GM20431 (cell line): ENCODE measurements at regions not wholly inside any gene's neighbourhood (a gene's known extent, or its start where the extent isn't known, plus 50 kb on each side); places are given as distances from the start of the nearest gene placed in this dataset.

Experiments
- in situ Hi-C: fragments of 300-500 bp; cut with MseI, MboI; formaldehyde crosslinking; loops from one replicate; pipeline ENCODE4 v1.15.0; 2020; ENCODE audit warnings: low sequenced_read_pairs; ENCODE audit not compliant: unreplicated experiment

DNA sequence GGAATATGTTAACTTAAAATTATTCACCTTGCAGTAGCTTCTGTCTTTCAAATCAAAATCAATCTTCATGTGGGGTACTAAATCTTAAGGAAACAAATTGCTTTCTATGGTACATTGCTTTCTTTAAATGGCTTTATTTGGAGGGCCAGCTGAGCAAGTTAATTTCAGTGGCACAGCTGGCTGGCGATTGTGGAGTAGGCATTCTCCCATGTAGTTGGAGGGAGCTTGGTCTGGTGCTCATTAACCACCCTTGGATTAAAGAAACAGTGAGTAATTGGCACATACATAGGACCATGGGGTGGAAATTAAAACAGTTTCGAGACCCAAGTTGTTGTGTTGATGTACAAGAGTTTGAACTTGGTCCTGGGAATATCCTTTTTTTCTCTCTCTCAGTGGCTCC is 201.3 kb upstream of the CHD6 start:
- in situ Hi-C loops = no loop called here

DNA sequence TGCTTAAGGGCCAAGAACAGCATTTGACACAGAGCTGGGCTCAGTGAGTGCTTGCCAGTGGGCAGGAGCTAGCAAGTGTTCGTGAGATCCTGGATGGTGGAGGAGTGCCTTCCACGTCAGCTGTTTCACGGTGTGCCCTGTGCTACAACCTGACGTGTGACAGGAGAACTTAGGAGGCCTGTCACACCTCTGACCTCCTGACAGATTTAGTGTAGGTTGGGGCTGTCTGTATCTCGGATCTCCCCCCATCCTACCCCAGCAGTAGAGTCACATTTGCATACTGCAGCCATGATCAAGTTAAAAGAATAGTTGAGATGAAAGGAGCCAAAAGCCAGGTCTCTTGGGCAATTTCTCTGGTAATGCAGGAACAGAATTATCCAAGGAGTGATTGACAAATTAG is 200.8 kb upstream of the CHD6 start:
- in situ Hi-C loops = no loop called here

DNA sequence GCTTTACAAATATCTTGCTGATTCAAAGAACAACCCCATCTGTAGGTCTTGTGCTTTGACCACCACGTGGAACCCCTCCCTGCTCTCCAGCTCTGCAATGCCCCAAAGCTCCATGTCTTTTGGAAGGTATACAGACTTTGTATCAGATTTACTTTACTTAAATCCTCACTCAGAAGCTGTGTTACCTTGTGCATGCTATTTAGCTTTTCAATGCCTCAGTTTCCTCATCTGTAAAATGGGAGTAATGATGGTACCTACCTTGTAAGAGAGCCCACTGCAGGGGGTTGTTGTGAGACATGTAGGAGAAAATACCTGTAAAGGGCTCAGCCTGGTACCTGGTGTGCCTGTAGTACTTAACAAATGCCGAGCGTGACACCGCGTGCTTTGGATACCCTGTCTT is 200.2 kb upstream of the CHD6 start:
- in situ Hi-C loops = no loop called here

DNA sequence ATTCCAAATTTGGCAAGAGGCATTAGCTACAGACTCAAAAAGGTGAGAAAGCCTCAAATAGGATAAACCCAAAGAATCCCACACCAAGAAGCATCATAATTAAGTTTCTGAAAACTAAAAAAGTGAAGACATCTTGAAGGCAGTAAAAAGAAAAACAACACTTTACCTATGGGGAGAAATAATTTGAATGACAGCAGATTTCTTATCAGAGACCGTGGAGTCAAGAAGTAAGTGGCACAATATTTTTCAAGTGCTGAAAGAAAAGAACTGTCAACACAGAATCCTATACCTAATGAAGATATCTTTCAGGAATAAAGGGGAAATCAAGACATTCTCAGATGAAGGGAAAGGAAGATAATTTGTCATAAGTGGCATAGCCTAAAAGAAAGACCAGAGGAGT is 193.3 kb upstream of the CHD6 start:
- in situ Hi-C loops = no loop called here

DNA sequence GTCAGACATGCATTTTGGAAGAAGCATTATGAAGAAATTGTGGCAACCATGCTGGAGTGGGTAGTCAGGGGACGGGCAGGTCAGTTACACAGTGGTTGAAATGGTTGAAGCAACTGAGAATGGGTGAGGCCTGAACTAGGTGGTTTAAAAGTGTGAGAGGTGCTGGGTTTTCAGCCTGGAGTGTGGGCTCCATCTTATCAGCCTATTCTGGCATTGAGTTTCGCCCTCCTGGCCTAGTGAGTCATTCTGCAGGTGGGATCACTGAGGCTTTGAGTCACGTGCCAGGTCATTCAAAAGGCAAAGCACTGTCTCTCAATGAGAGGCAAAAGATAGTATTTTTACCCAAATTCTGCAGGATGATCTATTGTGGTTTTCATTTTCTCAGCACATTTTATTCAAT is 181.9 kb upstream of the CHD6 start:
- in situ Hi-C loops = no loop called here

DNA sequence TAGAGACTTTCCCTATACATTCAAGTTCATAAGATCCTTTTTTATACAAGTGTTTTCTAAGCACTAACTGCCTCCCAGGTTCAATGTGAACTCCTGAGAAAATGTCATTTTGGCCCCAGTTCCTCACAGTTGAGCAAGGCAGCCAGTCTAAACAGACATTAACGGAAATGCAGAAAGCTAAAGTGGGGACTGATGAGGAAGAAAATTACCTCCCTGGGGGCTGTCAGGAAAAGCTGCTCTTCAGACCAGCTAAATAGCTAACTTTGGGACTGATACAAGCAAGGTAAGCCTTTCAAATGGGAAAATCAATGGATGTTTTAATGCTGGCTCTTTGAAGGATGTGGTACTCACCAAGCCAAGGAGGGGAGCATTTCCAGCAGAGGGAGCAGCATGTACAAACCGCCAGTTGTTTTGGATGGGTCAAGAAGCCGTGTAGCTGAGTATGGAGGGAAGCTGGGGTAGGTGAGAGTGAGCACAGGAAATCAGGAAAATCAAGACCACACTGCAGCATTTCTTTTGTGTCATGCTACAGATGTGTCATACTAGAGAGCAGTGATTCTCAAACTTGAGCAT is 180.8 kb upstream of the CHD6 start:
- in situ Hi-C loops = no loop called here

DNA sequence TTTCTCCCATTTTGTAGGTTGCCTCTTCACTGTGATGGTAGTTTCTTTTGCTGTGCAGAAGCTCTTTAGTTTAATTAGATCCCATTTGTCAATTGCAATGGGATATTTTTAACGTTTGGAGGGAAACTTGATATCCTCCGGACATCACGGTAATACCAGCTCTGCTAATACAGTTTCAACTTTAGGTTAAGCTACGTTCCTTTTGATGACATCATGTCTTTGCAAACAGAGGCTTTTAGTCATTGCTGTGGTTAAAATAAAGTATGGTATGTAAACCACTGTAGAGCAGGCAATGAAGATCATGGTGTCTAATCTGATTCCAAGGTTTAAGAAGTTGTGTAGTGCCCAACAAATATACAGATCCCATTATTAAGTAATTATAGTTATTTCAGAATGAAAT is 168.0 kb upstream of the CHD6 start:
- in situ Hi-C loops = no loop called here

DNA sequence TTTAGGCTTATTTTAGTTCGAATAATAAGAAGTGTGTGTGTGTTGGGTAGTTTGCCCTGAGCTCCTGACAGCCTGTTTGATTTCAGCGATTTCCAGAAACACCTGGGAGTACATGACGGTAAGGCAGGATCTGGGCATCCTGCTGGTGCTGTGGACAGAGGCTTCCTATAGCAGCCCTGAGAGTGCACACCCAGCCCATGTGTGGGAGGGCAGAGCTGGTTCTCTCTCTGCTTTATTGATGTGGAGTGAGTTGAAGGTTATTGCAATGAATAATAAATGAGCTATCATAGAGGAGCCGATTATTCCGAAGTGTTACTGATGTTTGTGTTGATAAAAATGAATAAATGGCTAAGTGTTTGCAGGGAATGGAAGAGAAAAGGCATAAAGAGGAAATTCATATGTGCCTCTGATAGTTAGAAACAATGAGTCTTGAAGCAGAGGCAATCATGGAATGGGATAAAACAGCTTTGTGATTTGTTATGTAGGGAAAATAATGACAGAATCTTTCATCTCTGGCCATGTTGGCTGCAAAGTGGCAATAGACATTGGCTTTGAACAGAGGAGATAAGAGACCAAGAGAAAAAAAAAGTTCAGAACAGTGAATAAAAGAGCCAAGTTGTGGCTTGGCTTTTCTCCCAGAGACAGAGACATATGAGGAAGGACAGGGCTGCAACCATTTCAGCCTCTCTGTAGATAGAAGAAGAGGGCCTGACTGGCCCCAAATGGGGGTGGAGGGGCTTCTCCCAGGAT is 166.2 kb upstream of the CHD6 start:
- in situ Hi-C loops = no loop called here

DNA sequence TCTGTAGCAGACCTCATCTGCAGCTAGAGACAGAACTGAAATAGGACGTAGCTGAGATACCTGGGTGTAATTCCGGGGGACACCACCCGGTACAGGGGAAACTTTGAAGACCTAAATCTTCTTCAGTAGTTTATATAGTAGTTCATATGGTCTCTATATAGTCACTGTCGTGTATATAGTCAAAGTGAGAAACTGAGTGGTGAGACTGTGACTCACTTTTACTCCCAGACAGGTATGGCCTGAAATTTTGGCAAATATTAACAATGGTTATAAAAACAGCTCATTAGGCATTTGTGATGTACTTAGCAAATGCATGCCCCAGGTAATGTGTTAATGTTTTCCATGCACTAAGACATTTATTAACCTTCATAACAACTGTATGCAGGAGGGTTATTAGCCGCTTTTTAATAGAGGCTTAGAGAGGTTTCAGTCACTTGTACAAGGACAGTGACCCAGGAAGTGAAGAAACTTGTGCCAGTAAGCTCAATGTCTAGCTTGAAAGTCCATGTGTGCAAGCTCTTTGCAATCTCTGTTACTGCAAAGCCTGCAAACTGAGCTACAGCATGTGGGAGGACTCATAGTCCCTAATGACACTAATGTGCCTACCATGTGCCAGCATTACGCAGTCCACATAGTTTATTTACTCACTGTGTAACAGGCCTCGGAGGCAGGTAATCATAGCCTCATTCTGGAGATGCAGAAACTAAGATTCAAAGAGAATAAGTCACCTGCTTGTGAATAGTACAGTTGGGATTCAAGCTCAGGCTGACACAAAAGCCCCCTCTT is 165.4 kb upstream of the CHD6 start:
- in situ Hi-C loops = no loop called here

DNA sequence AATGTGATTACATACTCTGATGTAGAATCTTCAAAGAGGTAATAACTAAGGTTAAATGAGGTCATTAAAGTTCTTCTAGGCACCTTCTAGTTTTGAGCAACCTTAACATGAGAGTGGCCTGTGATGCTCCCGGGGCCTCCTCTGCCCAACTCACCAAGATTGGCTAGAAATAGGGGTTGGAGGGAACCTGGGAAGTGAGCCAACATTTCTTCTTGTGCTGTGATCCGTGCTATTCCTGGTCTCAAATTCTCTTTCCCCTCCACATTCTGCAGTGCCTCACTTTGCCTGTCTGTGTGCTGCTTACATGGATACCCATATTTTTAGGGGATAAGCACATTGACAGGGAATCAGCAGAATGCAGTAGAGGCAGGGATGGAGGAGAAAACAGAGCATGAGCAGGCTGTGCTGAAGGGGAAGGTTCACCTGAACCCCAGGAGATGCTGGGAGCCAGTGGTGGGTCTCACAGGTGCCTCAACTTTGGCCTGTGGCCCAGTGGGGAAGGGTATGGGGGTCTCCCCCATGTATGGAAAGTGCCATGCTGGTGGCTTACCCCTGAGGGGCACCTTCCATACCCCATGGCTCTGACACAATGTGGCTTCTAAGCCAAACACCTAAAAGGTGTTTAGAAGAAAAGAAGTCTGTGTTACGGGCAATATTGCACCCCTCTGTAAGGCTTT is 164.7 kb upstream of the CHD6 start:
- in situ Hi-C loops = no loop called here

DNA sequence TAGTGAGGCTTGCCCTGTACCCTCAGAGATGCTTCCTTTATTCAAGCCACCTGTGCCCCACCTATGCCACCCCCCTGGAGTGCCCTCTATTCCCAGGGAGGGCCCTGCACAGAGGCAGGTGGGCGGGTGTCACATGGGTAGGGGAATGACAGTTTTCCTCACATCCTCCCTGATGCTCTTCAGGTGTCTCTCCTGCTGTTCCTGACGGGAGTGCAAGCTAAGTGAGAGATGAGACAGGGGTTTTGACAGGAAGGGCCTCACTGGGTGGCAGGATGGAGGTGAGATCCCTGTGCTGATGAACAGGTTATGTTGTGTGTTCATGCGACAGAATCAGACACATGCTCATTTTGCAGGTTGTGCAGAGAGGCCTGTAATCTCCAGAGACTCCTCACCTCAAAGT is 164.1 kb upstream of the CHD6 start:
- in situ Hi-C loops = no loop called here

DNA sequence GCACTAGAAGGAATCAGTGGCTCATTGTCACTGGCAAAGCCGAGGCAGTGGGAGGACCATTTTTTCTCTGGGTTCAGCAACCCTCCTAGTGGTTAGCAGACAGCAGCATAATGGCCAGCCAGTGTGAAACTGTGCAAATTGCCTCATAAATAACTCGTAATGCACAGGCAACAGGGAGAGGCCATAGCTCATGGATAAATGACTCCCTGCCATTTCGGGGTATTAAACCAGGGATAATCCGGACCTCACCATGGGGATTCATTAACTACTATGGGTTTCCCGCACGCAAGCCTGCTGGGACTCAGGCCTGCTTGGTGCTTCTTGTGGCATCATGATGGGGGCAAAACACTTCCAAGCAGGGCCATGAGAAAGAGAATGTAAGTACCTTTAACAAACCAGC is 158.2 kb upstream of the CHD6 start:
- in situ Hi-C loops = no loop called here

DNA sequence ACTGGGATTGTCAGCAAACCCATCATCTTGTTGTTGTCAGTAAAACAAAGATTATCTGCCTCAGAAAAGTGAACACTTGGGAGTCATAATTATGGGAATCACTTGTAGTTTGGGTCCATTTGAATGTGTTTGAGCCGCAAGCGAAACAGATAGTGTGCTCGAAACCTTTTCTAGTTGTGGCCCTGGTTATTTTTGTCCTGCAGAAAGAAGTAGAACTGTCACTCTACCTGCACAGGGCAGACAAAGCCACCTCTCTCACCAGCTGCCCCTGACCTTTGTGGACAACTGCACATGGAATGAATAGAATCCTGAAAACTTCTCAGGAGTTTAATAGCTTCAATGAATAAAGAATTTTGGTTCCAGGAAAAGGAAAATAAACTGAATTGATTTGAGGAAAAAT is 156.1 kb upstream of the CHD6 start:
- in situ Hi-C loops = no loop called here

DNA sequence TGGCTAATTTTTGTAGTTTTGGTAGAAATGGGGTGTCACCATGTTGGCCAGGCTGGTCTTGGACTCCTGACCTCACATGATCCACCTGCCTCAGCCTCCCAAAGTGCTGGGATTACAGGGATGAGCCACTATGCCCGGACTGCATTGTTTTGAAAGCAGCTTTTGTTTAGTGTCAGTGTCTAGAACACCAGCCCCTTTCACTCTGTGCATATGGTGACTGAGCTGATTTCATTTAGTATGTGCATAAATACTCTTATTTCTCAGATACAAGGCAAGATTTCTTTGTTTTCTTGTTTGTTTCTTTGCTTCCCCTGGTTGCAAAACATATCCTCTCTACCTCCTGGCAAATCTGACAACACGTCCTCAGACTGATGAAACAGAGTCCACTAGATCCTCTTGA is 152.8 kb upstream of the CHD6 start:
- in situ Hi-C loops = no loop called here

DNA sequence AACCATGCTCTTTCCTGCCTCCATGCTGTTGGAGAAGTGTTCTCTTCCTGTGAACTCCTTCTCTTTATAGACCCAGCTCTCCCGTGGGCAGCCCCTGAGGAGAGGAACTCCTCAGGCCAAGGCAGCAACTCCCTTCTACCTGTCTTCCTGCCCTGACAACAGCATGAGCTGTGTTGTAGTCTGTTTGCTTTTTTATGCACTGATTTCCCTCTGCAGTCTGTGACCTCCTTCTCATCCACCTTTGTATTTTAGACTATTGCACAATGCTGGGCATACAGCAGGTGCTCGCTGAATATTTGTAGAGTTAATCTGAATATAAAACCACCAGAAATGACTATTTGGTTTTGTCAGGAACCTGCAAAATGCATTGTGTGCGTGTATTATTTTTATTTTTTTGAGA is 152.2 kb upstream of the CHD6 start:
- in situ Hi-C loops = no loop called here

DNA sequence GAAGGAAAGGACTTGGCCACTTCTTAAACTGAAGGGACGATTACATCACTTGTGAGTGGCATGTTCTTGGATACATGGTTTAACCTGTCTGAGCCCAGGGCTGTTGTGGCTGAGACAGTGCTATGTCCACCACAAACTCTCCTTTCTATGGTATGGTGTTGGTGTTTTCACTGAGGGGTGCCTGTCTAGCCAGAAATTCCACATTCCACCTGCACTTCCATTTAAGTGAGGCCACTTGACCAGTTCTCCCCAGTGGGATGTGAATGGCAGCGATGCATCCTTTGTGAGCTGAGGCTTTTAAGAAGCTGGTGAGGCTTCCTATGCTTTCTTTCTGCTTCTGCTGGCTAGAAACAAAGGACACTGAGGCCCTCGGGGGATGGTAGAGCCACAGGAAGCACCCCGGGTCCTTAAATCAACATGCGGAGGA is 151.4 kb upstream of the CHD6 start:
- in situ Hi-C loops = no loop called here

DNA sequence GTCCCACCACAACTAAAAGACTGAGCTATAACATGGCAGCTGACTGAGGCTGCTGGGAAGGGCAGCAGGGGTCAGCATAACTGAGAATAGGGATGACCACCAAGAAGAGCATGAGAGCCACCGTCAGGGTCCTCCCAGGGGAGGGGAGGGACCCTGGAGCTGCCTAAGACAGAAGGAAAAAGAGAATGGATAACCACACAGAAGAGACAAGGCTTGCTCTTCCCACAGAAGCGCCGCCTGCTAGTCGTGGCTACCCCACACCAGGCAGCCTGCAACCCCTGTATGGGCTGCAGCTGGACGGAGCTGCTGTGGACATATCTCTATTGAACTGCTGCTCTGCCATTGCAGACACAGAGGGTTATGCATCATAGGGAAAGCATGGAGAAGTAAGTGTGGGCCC is 132.0 kb upstream of the CHD6 start:
- in situ Hi-C loops = no loop called here

DNA sequence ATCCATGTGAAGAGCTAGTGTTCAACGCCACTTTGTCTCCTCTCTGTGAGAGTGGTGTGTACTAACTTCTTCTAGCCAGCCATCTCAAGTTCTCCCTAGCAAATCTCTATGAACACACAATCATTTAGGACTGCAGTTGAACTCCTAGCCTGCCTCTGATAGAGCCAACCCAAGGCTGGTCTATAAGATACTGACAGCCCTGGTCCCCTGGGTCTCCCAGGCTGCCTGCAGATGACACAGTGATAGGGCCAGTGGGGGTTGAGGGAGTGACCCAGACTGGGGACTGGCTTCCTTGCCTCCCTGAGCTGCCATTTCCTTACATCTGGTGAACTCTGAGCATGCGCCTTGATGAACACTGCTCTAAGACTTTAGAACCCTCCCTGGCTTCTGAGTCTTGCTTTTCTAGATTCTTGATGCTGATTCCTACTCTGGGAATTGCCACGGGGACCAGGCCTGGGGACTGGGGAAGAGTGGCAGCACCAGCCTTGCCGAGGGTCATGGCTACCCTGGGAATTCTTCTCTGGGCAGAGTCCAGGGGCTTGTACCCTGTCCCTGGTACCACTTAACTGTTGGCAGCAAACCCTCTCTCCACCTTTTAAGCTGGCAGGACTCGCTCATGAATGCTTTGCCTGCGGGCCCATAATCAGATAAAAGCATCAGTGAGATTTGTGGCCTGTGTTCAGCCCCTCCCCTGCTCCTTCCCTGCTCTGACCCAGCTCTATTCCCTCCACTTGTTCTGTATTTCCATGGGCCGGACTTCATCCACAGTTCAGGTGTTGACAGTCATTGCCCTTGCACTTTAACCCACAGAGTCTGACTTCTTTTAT is 130.8 kb upstream of the CHD6 start:
- in situ Hi-C loops = loop anchor here (25.0 kb wide), 3 partner anchors 288 to 1663 kb away; partner anchors contain the start of gene PTPRT

DNA sequence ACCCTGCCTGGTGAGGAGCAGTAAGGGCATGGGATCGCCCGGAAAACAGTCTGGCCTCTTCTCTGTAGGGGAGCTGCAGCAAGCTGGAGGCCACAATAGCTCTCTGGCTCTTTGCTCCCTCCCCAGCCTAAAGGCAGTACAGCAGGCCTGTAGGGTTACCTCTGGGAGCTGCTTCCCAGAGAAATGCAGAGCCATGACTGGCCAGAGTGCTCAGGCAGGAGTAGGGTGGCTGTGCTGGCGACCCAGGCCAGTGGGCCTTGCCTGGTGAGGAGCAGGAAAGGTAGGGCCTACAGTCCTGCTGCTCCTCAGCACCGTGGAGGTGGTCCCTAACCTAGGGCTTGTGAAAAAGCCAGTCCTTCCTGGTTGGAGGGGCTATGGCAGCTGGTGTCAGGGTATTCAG is 129.9 kb upstream of the CHD6 start:
- in situ Hi-C loops = loop anchor here (25.0 kb wide), 3 partner anchors 289 to 1664 kb away; partner anchors contain the start of gene PTPRT

DNA sequence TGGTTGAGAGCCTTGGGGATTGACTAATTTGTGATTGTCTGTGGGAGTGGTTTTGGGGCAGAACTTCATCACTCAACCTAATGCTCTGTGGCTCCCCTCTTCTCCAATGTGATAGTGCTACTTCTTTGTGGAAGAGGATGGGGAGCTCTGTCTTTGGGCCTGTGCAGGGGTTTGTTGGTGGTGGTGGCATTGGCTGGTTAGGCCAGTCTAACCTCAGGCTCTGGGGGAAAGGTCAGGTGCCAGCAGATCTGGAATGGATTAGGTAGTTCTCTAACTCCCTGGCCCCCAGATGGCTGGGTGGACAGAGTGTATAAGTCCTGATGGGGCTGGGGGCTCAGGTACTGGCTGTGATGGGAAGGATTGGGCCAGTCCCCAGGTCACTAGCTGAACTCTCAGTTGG is 129.0 kb upstream of the CHD6 start:
- in situ Hi-C loops = loop anchor here (25.0 kb wide), 3 partner anchors 290 to 1665 kb away; partner anchors contain the start of gene PTPRT
